NB4 (cell line): ENCODE measurements at regions not wholly inside any gene's neighbourhood (a gene's known extent, or its start where the extent isn't known, plus 50 kb on each side); places are given as distances from the start of the nearest gene placed in this dataset.

ENCODE experiments used
- CTCF ChIP-seq: IDR thresholded peaks from one replicate; pipeline ENCODE4 v1.5.1; 2012; ENCODE audit warnings: low read depth, low read length
- MAX ChIP-seq: IDR thresholded peaks from 2 replicates; pipeline ENCODE4 v1.6.1; 2011; ENCODE audit warnings: low read depth, low read length
- POLR2A ChIP-seq: IDR thresholded peaks from 2 replicates; pipeline ENCODE4 v1.6.1; 2011; ENCODE audit warnings: mild to moderate bottlenecking; ENCODE audit not compliant: insufficient read length; ENCODE audit errors: extremely low read depth

- TF ChIP-seq POLR2A (no peak), CTCF (no peak), MAX (no peak)
These were observed 323.9 kb upstream of the GBE1 start for GRCh38 chr3:82085356-82085755.
